GM23338 (cell line): ENCODE measurements at regions not wholly inside any gene's neighbourhood (a gene's known extent, or its start where the extent isn't known, plus 50 kb on each side); places are given as distances from the start of the nearest gene placed in this dataset.

ENCODE experiments used
- ATAC-seq: fragments of 200-7000 bp; cut with Tn5 transposase; 3 replicates; pipeline ENCODE4 v1.9.1; 2020
- DNase-seq: peaks from one replicate; pipeline ENCODE4 v3.0.0-alpha.2; 2015; ENCODE audit warnings: low spot score
- H2AFZ ChIP-seq: fragments of 200-600 bp; sonication (generic); 2 replicates; pipeline ENCODE4 v1.8.0; 2016; ENCODE audit warnings: antibody characterized with exemption, mild to moderate bottlenecking, moderate library complexity
- H3F3A ChIP-seq: fragments of 200-600 bp; sonication (generic); replicated peaks from 2 replicates; pipeline ENCODE4 v1.8.0; 2017; ENCODE audit warnings: antibody characterized with exemption, mixed run types, low read depth
- H3K27ac ChIP-seq: fragments of 200-600 bp; sonication (generic); 2 replicates; pipeline ENCODE4 v1.6.1; 2016; ENCODE audit warnings: low read depth
- H3K27me3 ChIP-seq: fragments of 200-600 bp; sonication (generic); 2 replicates; pipeline ENCODE4 v1.8.0; 2016; ENCODE audit warnings: mild to moderate bottlenecking, mixed run types, moderate library complexity; ENCODE audit not compliant: insufficient read depth
- H3K36me3 ChIP-seq: fragments of 200-600 bp; sonication (generic); 2 replicates; pipeline ENCODE4 v1.8.0; 2016; ENCODE audit warnings: mild to moderate bottlenecking; ENCODE audit not compliant: insufficient read depth
- H3K4me1 ChIP-seq: fragments of 200-600 bp; sonication (generic); 2 replicates; pipeline ENCODE4 v1.8.0; 2016; ENCODE audit warnings: mild to moderate bottlenecking, moderate library complexity; ENCODE audit not compliant: insufficient read depth
- H3K4me2 ChIP-seq: fragments of 200-600 bp; sonication (generic); 2 replicates; pipeline ENCODE4 v1.7.1; 2017; ENCODE audit warnings: mixed run types
- H3K4me3 ChIP-seq: fragments of 200-600 bp; sonication (generic); 2 replicates; pipeline ENCODE4 v1.6.1; 2016; ENCODE audit warnings: mixed run types
- H3K79me2 ChIP-seq: fragments of 200-600 bp; sonication (generic); replicated peaks from 2 replicates; pipeline ENCODE4 v1.8.0; 2017; ENCODE audit warnings: mild to moderate bottlenecking; ENCODE audit not compliant: insufficient read depth
- H3K9me2 ChIP-seq: fragments of 200-600 bp; sonication (generic); 2 replicates; pipeline ENCODE4 v1.8.0; 2017; ENCODE audit not compliant: insufficient read depth
- H4K20me1 ChIP-seq: fragments of 200-600 bp; sonication (generic); replicated peaks from 2 replicates; pipeline ENCODE4 v1.8.0; 2017; ENCODE audit warnings: mild to moderate bottlenecking; ENCODE audit not compliant: insufficient read depth
- H3K27ac Mint-ChIP-seq: 2 replicates; pipeline ENCODE4 v1.8.0; 2020; ENCODE audit warnings: inconsistent platforms, mild to moderate bottlenecking, moderate library complexity, mixed read lengths
- H3K27me3 Mint-ChIP-seq: 3 replicates; pipeline ENCODE4 v1.8.0; 2022; ENCODE audit warnings: low read depth, mild to moderate bottlenecking, moderate library complexity, mixed read lengths, inconsistent platforms; ENCODE audit not compliant: insufficient read depth, poor library complexity
- H3K36me3 Mint-ChIP-seq: 3 replicates; pipeline ENCODE4 v1.8.0; 2021; ENCODE audit warnings: low read depth, mild to moderate bottlenecking, inconsistent platforms, moderate library complexity, mixed read lengths
- H3K4me1 Mint-ChIP-seq: 3 replicates; pipeline ENCODE4 v1.8.0; 2020; ENCODE audit warnings: mild to moderate bottlenecking, inconsistent platforms, mixed read lengths
- H3K4me3 Mint-ChIP-seq: 3 replicates; pipeline ENCODE4 v1.8.0; 2021; ENCODE audit warnings: moderate library complexity, mild to moderate bottlenecking, inconsistent platforms, mixed read lengths
- H3K9me3 Mint-ChIP-seq: 3 replicates; pipeline ENCODE4 v1.8.0; 2020; ENCODE audit warnings: moderate library complexity, mild to moderate bottlenecking, inconsistent platforms, mixed read lengths
- CREB1 ChIP-seq: fragments of 250-450 bp; sonication (Bioruptor Pico); IDR thresholded peaks from 2 replicates; pipeline ENCODE4 v1.5.0; 2020; ENCODE audit warnings: low read depth, mild to moderate bottlenecking, moderate library complexity
- EZH2phosphoT487 ChIP-seq: fragments of 200-600 bp; sonication (generic); IDR thresholded peaks from one replicate; pipeline ENCODE4 v1.8.1; 2018; ENCODE audit warnings: antibody characterized with exemption; ENCODE audit not compliant: unreplicated experiment
- NANOG ChIP-seq: IDR thresholded peaks from 2 replicates; pipeline ENCODE4 v1.6.1; 2016; ENCODE audit warnings: antibody characterized with exemption, borderline replicate concordance
- STAT1 ChIP-seq: IDR thresholded peaks from one replicate; pipeline ENCODE4 v1.6.1; 2016; ENCODE audit warnings: antibody characterized with exemption; ENCODE audit not compliant: unreplicated experiment
- ZNF114 ChIP-seq: fragments of 250-450 bp; sonication (Bioruptor Pico); IDR thresholded peaks from 2 replicates; pipeline ENCODE4 v1.5.0; 2020; ENCODE audit warnings: mild to moderate bottlenecking, moderate library complexity
- ZNF331 ChIP-seq: fragments of 250-450 bp; sonication (Bioruptor Pico); IDR thresholded peaks from 2 replicates; pipeline ENCODE4 v1.5.0; 2020; ENCODE audit warnings: low read depth, mild to moderate bottlenecking, moderate library complexity
- TF ChIP-seq, protein P1 (sequence below): fragments of 250-450 bp; sonication (Bioruptor Pico); IDR thresholded peaks from 2 replicates; pipeline ENCODE4 v1.5.0; 2020; ENCODE audit warnings: mild to moderate bottlenecking, moderate library complexity
- TF ChIP-seq, protein P2 (sequence below): IDR thresholded peaks from 2 replicates; pipeline ENCODE4 v1.6.1; 2016; ENCODE audit warnings: antibody characterized with exemption
- TF ChIP-seq, protein P3 (sequence below), 2 experiments: fragments of 200-600 bp in 1 of 2; sonication (generic) in 1 of 2; conservative IDR thresholded peaks; 2 replicates each; pipeline versions ENCODE4 v1.5.1 to v1.6.1; 2016 to 2017; ENCODE audit warnings: antibody characterized with exemption in 2 of 2, low read depth in 2 of 2, mild to moderate bottlenecking in 2 of 2, moderate library complexity in 1 of 2
- TF ChIP-seq, protein P4 (sequence below): IDR thresholded peaks from one replicate; pipeline ENCODE4 v1.6.1; 2018; ENCODE audit warnings: antibody characterized with exemption; ENCODE audit not compliant: unreplicated experiment

DNA sequence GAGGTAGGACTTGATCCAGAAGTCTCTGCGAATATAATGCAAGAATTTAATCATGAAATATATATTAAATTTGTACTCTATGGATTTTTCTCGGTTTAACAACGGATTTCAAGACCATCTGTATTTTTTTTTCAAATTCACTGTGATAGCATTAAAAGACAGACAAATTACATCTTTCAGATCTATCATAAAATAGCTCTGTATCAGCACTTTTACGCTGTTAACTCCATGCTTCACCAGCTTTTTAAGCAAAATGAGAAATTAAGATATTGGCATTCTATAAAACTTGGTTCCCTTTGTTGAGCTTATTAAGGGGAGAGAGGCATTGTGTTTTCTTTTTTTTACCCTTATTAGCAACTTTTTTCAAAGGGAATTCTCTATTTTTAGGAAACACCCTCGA is 1377.6 kb upstream of the NXPH2 start (continued):
- TF ChIP-seq, protein P1, sequence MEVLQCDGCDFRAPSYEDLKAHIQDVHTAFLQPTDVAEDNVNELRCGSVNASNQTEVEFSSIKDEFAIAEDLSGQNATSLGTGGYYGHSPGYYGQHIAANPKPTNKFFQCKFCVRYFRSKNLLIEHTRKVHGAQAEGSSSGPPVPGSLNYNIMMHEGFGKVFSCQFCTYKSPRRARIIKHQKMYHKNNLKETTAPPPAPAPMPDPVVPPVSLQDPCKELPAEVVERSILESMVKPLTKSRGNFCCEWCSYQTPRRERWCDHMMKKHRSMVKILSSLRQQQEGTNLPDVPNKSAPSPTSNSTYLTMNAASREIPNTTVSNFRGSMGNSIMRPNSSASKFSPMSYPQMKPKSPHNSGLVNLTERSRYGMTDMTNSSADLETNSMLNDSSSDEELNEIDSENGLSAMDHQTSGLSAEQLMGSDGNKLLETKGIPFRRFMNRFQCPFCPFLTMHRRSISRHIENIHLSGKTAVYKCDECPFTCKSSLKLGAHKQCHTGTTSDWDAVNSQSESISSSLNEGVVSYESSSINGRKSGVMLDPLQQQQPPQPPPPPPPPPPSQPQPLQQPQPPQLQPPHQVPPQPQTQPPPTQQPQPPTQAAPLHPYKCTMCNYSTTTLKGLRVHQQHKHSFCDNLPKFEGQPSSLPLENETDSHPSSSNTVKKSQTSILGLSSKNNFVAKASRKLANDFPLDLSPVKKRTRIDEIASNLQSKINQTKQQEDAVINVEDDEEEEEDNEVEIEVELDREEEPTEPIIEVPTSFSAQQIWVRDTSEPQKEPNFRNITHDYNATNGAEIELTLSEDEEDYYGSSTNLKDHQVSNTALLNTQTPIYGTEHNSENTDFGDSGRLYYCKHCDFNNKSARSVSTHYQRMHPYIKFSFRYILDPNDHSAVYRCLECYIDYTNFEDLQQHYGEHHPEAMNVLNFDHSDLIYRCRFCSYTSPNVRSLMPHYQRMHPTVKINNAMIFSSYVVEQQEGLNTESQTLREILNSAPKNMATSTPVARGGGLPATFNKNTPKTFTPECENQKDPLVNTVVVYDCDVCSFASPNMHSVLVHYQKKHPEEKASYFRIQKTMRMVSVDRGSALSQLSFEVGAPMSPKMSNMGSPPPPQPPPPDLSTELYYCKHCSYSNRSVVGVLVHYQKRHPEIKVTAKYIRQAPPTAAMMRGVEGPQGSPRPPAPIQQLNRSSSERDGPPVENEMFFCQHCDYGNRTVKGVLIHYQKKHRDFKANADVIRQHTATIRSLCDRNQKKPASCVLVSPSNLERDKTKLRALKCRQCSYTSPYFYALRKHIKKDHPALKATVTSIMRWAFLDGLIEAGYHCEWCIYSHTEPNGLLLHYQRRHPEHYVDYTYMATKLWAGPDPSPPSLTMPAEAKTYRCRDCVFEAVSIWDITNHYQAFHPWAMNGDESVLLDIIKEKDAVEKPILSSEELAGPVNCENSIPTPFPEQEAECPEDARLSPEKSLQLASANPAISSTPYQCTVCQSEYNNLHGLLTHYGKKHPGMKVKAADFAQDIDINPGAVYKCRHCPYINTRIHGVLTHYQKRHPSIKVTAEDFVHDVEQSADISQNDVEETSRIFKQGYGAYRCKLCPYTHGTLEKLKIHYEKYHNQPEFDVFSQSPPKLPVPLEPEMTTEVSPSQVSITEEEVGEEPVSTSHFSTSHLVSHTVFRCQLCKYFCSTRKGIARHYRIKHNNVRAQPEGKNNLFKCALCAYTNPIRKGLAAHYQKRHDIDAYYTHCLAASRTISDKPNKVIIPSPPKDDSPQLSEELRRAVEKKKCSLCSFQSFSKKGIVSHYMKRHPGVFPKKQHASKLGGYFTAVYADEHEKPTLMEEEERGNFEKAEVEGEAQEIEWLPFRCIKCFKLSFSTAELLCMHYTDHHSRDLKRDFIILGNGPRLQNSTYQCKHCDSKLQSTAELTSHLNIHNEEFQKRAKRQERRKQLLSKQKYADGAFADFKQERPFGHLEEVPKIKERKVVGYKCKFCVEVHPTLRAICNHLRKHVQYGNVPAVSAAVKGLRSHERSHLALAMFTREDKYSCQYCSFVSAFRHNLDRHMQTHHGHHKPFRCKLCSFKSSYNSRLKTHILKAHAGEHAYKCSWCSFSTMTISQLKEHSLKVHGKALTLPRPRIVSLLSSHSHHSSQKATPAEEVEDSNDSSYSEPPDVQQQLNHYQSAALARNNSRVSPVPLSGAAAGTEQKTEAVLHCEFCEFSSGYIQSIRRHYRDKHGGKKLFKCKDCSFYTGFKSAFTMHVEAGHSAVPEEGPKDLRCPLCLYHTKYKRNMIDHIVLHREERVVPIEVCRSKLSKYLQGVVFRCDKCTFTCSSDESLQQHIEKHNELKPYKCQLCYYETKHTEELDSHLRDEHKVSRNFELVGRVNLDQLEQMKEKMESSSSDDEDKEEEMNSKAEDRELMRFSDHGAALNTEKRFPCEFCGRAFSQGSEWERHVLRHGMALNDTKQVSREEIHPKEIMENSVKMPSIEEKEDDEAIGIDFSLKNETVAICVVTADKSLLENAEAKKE (CRISPR knock-in tag), result no peak
- TF ChIP-seq, protein P2, sequence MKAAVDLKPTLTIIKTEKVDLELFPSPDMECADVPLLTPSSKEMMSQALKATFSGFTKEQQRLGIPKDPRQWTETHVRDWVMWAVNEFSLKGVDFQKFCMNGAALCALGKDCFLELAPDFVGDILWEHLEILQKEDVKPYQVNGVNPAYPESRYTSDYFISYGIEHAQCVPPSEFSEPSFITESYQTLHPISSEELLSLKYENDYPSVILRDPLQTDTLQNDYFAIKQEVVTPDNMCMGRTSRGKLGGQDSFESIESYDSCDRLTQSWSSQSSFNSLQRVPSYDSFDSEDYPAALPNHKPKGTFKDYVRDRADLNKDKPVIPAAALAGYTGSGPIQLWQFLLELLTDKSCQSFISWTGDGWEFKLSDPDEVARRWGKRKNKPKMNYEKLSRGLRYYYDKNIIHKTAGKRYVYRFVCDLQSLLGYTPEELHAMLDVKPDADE, result no peak
- TF ChIP-seq NANOG (no peak), ZNF114 (CRISPR knock-in tag) (no peak), STAT1 (no peak)

DNA sequence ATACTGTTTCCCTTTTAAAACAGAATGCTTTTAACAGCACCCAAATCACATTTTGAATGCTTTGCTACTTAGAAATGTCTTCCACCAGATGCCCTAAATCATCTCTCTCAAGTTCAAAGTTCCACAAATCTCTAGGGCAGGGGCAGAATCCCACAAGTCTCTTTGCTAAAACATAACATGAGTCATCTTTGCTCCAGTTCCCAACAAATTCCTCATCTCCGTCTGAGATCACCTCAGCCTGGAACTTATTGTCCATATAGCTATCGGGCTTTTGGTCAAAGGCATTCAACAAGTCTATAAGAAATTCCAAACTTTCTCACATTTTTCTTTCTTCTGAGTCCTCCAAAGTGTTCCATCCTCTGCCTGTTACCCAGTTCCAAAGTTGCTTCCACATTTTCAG is 1374.5 kb upstream of the NXPH2 start:
- H3K27ac Mint-ChIP-seq, result no peak overlapping the region
- no peak overlapping the region for H3K4me3 ChIP-seq
- H3K27ac ChIP-seq, result no peak overlapping the region
- peaks cover 4% of the 10 kb centered on the region; the same call in 2 of the 3 replicates for H3K36me3 Mint-ChIP-seq
- H3K9me2 ChIP-seq, result peaks cover 14% of the 10 kb centered on the region; the same call in 1 of the 2 replicates
- TF ChIP-seq ZNF331 (no peak), ZNF114 (CRISPR knock-in tag) (no peak), EZH2phosphoT487 (no peak), CREB1 (CRISPR knock-in tag) (no peak), STAT1 (no peak)
- TF ChIP-seq, protein P3, sequence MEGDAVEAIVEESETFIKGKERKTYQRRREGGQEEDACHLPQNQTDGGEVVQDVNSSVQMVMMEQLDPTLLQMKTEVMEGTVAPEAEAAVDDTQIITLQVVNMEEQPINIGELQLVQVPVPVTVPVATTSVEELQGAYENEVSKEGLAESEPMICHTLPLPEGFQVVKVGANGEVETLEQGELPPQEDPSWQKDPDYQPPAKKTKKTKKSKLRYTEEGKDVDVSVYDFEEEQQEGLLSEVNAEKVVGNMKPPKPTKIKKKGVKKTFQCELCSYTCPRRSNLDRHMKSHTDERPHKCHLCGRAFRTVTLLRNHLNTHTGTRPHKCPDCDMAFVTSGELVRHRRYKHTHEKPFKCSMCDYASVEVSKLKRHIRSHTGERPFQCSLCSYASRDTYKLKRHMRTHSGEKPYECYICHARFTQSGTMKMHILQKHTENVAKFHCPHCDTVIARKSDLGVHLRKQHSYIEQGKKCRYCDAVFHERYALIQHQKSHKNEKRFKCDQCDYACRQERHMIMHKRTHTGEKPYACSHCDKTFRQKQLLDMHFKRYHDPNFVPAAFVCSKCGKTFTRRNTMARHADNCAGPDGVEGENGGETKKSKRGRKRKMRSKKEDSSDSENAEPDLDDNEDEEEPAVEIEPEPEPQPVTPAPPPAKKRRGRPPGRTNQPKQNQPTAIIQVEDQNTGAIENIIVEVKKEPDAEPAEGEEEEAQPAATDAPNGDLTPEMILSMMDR (conservative IDR thresholded peaks at IDR 0.05; ENCODE audit: low read depth in 2 of 2), result no peak
- TF ChIP-seq, protein P4, sequence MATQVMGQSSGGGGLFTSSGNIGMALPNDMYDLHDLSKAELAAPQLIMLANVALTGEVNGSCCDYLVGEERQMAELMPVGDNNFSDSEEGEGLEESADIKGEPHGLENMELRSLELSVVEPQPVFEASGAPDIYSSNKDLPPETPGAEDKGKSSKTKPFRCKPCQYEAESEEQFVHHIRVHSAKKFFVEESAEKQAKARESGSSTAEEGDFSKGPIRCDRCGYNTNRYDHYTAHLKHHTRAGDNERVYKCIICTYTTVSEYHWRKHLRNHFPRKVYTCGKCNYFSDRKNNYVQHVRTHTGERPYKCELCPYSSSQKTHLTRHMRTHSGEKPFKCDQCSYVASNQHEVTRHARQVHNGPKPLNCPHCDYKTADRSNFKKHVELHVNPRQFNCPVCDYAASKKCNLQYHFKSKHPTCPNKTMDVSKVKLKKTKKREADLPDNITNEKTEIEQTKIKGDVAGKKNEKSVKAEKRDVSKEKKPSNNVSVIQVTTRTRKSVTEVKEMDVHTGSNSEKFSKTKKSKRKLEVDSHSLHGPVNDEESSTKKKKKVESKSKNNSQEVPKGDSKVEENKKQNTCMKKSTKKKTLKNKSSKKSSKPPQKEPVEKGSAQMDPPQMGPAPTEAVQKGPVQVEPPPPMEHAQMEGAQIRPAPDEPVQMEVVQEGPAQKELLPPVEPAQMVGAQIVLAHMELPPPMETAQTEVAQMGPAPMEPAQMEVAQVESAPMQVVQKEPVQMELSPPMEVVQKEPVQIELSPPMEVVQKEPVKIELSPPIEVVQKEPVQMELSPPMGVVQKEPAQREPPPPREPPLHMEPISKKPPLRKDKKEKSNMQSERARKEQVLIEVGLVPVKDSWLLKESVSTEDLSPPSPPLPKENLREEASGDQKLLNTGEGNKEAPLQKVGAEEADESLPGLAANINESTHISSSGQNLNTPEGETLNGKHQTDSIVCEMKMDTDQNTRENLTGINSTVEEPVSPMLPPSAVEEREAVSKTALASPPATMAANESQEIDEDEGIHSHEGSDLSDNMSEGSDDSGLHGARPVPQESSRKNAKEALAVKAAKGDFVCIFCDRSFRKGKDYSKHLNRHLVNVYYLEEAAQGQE, result no peak
- peaks cover 6% of the 10 kb centered on the region; the same call in 2 of the 3 replicates for H3K9me3 Mint-ChIP-seq
- H3K4me2 ChIP-seq, result no peak overlapping the region
- no peak for ATAC-seq
- no peaks in the 10 kb centered on the region for H3K4me1 ChIP-seq
- no peak overlapping the region for H2AFZ ChIP-seq
- no peak for DNase-seq
- H3K27me3 Mint-ChIP-seq, result no peaks in the 10 kb centered on the region
- H3F3A ChIP-seq, result no peaks in the 10 kb centered on the region
- H3K4me3 Mint-ChIP-seq, result no peak overlapping the region
- no peaks in the 10 kb centered on the region for H3K27me3 ChIP-seq
- H4K20me1 ChIP-seq, result no peaks in the 10 kb centered on the region
- no peaks in the 10 kb centered on the region for H3K4me1 Mint-ChIP-seq
- no peaks in the 10 kb centered on the region for H3K79me2 ChIP-seq
- H3K36me3 ChIP-seq, result no peaks in the 10 kb centered on the region
